ENCODE measurements at regions not wholly inside any gene's neighbourhood (a gene's known extent, or its start where the extent isn't known, plus 50 kb on each side); places are given as distances from the start of the nearest gene placed in this dataset.

- Mint-ChIP-seq H3K36me3 (ENCODE audit: low read depth) (peaks cover 14% of the 10 kb centered on the region), H3K27ac (no peak overlapping the region), H3K27me3 (ENCODE audit: insufficient read depth, low read depth, poor library complexity) (peaks cover 25% of the 10 kb centered on the region), H3K4me3 (no peak overlapping the region), H3K9me3 (peaks cover 67% of the 10 kb centered on the region), H3K4me1 (peaks cover 1% of the 10 kb centered on the region; the same call in 2 of the 3 replicates)
- Histone ChIP-seq H3K79me2 (replicated peaks; ENCODE audit: insufficient read depth) (no peaks in the 10 kb centered on the region), H3F3A (replicated peaks; ENCODE audit: low read depth) (no peaks in the 10 kb centered on the region), H3K4me3 (no peak overlapping the region), H3K27ac (ENCODE audit: low read depth) (no peak overlapping the region), H2AFZ (no peak overlapping the region), H3K36me3 (ENCODE audit: insufficient read depth) (no peaks in the 10 kb centered on the region), H3K4me1 (ENCODE audit: insufficient read depth) (no peaks in the 10 kb centered on the region), H3K4me2 (no peak overlapping the region), H4K20me1 (replicated peaks; ENCODE audit: insufficient read depth) (no peaks in the 10 kb centered on the region), H3K9me2 (ENCODE audit: insufficient read depth) (0 out of 2 replicates have a peak, but pooled peaks cover 5% of the 10 kb centered on the region), H3K27me3 (ENCODE audit: insufficient read depth) (no peaks in the 10 kb centered on the region)
- ATAC-seq (no peak), DNase-seq (ENCODE audit: low spot score) (no peak)
- TF ChIP-seq NANOG (IDR thresholded peaks at IDR 0.05; ENCODE audit: borderline replicate concordance) (no peak), ZNF331 (CRISPR knock-in tag; IDR thresholded peaks at IDR 0.05; ENCODE audit: low read depth) (no peak), JUNB (IDR thresholded peaks at IDR 0.05; ENCODE audit: unreplicated experiment) (no peak), ZNF114 (CRISPR knock-in tag; IDR thresholded peaks at IDR 0.05) (no peak), CREB1 (CRISPR knock-in tag; IDR thresholded peaks at IDR 0.05; ENCODE audit: low read depth) (no peak), EZH2 (IDR thresholded peaks at IDR 0.05; ENCODE audit: low read depth, unreplicated experiment) (no peak), ZNF462 (CRISPR knock-in tag; IDR thresholded peaks at IDR 0.05) (no peak), EZH2phosphoT487 (IDR thresholded peaks at IDR 0.05; ENCODE audit: unreplicated experiment) (no peak), POLR2AphosphoS5 (IDR thresholded peaks at IDR 0.05; ENCODE audit: low read depth) (no peak), STAT1 (IDR thresholded peaks at IDR 0.05; ENCODE audit: unreplicated experiment) (no peak), REST (IDR thresholded peaks at IDR 0.05; ENCODE audit: unreplicated experiment) (no peak), CTCF (conservative IDR thresholded peaks at IDR 0.05; ENCODE audit: low read depth in 2 of 2) (no peak), ETS1 (IDR thresholded peaks at IDR 0.05) (no peak)
Observed at GRCh38 chr3:13711911-13712650, 163.2 kb downstream of the FBLN2 start.

All from GM23338 (cell line).